ENCODE measurements at regions not wholly inside any gene's neighbourhood (a gene's known extent, or its start where the extent isn't known, plus 50 kb on each side); places are given as distances from the start of the nearest gene placed in this dataset.

DNA sequence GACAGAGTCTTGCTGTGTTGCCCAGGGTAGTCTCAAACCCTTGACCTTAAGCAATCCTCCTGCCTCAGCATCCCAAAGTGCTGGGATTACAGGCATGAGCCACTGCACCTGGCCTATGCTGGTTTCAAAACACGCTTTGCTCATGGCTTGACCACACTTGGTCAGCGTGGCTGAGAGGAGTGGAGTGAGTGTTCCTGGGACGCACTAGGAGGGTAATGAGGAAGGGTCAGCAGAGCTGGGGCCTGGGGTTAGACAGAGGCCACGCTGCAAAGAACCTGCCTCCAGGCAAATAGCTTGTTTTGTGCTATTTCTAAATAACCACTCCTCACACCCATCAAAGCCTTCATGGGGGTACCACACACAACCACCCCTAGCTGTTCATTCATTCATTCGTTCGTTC, 77.9 kb upstream of the TOX2 start:
- TF ChIP-seq POLR2A (IDR thresholded peaks at IDR 0.05), result no peak
- TF ChIP-seq, protein P1, sequence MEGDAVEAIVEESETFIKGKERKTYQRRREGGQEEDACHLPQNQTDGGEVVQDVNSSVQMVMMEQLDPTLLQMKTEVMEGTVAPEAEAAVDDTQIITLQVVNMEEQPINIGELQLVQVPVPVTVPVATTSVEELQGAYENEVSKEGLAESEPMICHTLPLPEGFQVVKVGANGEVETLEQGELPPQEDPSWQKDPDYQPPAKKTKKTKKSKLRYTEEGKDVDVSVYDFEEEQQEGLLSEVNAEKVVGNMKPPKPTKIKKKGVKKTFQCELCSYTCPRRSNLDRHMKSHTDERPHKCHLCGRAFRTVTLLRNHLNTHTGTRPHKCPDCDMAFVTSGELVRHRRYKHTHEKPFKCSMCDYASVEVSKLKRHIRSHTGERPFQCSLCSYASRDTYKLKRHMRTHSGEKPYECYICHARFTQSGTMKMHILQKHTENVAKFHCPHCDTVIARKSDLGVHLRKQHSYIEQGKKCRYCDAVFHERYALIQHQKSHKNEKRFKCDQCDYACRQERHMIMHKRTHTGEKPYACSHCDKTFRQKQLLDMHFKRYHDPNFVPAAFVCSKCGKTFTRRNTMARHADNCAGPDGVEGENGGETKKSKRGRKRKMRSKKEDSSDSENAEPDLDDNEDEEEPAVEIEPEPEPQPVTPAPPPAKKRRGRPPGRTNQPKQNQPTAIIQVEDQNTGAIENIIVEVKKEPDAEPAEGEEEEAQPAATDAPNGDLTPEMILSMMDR (IDR thresholded peaks at IDR 0.05), result no peak

Measured in right lobe of liver (tissue), 4 donors.